ENCODE measurements at regions not wholly inside any gene's neighbourhood (a gene's known extent, or its start where the extent isn't known, plus 50 kb on each side); places are given as distances from the start of the nearest gene placed in this dataset.

GRCh38 chr19:31601855-31602254 is 252.6 kb upstream of the TSHZ3 start:
- no peak for TF ChIP-seq POLR2A (IDR thresholded peaks at IDR 0.05)
- TF ChIP-seq CTCF (IDR thresholded peaks at IDR 0.05) = no peak
